HuH-7.5 (cell line): ENCODE measurements at regions not wholly inside any gene's neighbourhood (a gene's known extent, or its start where the extent isn't known, plus 50 kb on each side); places are given as distances from the start of the nearest gene placed in this dataset.
"Not testable (repeated sequence)": the region's sequence is repeated elsewhere in the genome, so short reads cannot be mapped to it uniquely, and the experiment has no call there.

Experiments
- DNase-seq: peaks from one replicate; pipeline ENCODE4 v3.0.0; 2011; ENCODE audit warnings: low spot score

DNA sequence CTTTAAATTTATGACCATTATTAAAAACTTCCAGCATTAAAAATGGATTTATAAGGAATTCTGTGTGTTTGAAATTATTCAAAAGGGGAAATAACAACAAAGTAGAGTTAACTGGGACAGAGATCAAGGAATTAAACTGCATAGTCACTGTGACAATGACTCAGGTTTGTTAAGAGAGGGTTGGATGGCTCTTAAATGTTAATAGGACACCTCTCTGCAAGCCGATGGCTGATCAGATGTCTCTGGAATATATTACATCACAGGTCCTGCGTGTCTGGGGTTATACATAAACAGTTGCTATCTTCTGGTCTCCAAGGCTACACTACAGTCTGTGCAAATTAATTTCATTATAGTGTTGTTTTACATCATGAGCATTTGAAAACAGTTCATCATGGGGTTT lies 574.3 kb downstream of the COL12A1 start:
- no peak for DNase-seq

- DNase-seq: no peak
These were observed 579.6 kb downstream of the COL12A1 start for GRCh38 chr6:74626288-74626687.

DNA sequence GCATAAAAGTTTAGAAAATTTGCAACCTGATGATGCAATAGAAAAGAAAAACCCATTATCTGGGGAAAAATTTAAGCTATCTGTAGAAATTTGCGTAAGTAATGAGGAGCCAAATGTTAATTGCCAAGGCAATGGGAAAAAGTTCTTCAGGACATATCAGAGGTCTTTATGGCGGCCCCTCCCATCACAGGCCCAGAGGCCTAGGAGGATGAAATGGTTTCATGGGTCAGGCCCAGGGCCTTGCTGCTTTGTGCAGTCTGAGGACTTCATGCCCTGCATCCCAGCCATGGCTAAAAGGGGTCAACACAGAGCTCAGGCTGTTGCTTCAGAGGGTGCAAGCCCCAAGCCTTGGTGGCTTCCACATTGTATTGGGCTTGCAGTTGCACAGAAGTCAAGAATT lies 582.8 kb downstream of the COL12A1 start:
- no peak for DNase-seq

GRCh38 chr6:74611220-74611619 lies 594.6 kb downstream of the COL12A1 start:
- no peak for DNase-seq

DNA sequence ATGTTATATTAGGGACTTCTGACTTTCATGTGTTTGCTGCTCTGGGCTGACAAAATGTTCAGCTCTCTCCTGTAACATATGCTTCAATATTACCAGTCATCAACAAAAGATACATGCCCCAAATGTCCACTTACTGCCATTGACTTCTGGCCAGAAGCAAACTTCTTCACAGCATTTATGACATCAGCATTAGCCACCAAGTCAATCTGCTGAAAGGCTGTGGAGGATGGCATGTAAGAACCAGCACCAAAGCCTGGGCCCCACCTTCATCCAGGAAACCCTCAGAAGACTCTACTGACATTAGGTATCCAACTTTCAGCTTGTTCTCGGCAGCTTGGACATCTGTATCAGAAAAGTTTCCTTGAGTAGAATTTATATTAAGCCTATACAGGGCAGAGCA lies 595.5 kb downstream of the COL12A1 start:
- DNase-seq: no peak

- DNase-seq: no peak
These were observed 596.0 kb downstream of the COL12A1 start for GRCh38 chr6:74609871-74610270.

DNA sequence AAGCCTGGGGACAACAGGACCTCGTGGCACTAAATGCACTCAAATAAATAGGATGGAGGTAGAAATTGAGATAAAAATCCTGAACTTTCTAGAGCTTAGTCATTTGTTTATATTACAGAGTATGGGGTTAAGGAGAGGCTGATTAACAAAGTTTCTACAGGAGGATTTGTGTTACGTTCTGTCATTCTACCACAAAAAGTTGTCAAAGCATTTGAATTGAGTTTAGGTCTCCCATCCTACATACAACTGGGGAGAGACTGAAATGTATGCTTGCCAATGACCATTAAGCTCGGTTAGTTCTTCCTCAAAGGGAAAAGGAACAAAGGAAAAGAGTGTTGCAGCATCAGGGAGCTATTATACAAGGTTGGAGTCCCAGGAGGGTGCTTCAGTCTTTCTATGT lies 597.9 kb downstream of the COL12A1 start:
- DNase-seq: no peak

- no peak for DNase-seq
These were observed 598.4 kb downstream of the COL12A1 start for GRCh38 chr6:74607468-74607867.

DNA sequence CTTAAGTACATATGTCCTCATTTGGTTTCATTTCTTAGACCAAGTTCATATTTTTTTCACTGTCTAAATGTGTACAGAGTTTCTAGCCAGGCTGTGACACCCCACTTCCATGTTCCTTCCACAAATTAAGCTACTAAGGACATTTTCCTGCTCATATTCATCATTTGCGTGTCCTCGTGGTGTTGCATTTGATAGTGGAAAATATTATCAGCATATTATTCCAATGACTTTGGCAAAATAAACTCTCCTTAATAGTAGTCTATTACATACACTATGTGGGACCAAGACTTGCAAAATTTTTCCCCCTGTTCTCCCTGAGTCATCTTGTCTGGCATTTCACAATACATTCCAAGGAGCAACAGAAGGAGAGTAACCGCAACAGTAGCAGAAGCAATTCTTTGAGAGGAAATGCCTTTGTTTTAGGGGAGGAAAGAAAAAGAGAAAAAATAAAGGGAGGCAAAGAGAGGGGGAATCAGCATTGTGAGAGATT lies 599.2 kb downstream of the COL12A1 start:
- no peak for DNase-seq

GRCh38 chr6:74605922-74606581 lies 599.8 kb downstream of the COL12A1 start:
- DNase-seq: no peak

GRCh38 chr6:74604279-74604678 lies 601.6 kb downstream of the COL12A1 start:
- DNase-seq: no peak

- DNase-seq: no peak
These were observed 602.4 kb downstream of the COL12A1 start for GRCh38 chr6:74603322-74604076.

DNA sequence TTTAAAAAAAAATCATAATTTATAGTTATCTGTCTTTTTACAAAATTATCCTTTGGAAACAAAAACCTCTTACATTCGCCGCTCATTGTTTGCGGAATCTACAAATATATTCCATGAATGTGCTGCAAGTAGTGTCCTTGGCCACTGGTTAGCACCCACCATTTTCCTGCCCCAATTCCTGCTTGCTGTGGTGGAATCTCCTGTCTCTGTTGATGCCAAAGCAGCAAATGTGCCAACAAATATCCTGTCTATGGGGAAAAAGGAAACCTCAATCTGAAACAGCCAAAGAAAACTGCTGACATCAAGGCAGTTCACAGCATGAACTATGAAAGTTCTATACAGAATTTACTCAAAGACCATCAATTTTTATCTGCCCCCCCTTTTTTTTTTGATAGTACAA lies 603.6 kb downstream of the COL12A1 start:
- DNase-seq: no peak

GRCh38 chr6:74598462-74599393 lies 607.1 kb downstream of the COL12A1 start:
- no peak for DNase-seq

- DNase-seq: no peak
These were observed 608.0 kb downstream of the COL12A1 start for GRCh38 chr6:74597840-74598239.

DNA sequence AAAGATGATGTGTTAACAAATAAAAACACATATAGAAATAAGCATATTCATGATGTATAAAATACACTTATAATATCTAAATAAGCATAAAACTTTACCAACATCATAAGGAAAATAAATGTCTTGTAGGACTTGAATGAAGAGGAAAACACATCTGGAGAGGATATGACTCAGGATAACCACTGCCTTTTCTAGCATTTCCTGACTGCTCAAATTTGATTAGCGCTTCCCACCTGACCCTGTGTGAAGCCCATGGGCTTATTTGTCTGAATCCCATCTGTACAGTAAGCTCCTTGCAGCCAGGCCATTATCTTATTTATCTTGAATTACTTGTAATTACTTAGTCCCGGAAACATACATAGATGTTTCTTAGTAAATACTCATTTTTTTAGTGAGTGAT lies 608.6 kb downstream of the COL12A1 start:
- no peak for DNase-seq

DNA sequence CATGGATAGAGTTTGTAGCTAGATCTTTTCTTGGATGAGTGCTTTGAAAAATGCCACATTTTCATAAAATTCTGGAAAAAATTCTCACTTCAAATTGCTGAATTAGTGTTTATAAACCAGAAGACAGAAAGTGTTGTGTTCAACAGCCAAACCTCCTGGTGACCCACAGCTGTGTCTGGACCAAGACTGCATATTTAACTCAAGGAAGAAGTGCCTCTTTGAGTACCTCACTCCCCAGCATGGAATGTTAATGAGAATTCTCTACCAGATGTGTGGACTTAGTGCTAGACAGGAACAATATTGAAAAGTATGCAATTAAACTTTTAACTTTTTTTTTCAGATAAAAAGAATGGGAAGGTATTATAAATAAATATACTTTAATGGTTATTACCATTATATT lies 609.3 kb downstream of the COL12A1 start:
- no peak for DNase-seq

DNA sequence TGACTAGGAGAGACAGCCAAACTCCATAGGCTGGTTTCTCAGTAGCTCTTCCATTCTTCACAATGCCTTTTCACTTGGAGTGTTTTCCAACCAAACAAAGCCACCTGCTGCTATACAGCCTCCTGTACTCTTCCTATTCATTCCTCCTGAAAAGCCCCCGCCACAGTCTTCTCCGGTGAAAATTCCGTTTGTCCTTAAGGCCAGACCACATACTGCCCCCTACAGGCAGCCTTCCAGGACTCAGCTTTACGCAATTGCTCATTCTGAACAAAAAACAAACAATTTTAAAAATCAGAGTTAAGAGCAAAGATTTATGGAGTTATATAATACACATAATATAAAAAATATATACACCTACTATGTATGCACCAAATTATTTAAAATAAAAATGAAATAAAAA lies 611.5 kb downstream of the COL12A1 start:
- not testable (repeated sequence) for DNase-seq

DNA sequence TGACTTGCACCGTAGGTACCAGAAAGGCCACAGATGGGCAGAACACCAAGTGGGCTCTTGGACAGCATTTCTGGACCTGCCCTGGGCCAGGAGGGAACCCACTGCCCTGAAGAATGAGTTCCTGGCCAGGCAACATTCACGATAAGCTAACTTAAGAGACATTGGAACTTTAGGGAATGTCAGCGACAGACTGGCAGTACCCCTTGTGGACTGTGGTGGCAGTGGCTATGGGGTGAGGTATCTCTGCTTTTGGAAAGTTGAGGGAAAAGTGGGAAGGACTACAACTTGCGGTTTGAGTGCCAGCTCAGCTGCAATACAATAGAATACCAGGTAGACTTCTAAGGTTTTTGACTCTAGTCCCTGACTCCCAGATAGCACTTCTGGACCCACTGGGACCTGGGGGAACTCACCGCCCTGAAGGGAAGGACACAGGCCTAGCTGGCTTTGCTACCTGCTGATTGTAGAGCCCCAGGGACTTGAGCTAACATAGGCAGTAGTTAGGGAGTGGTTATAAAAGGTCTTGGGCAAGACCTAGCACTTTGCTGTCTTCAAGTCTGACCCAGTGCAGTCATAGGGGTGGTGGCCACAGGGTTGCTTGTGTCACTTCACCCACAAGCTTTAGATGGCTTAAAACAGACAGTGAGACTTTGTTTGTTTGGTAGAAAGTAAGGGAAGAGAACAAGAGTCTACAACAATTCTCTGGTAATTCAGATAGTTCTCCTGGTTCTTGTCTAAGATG lies 617.6 kb downstream of the COL12A1 start:
- no peak for DNase-seq

GRCh38 chr6:74587386-74587785 lies 618.5 kb downstream of the COL12A1 start:
- no peak for DNase-seq

GRCh38 chr6:74585753-74586152 lies 620.1 kb downstream of the COL12A1 start:
- DNase-seq: no peak

GRCh38 chr6:74581681-74582080 lies 624.2 kb downstream of the COL12A1 start:
- no peak for DNase-seq
